CD4-positive, alpha-beta T cell treated with Interleukin-4 for 1 hour (primary cell): ENCODE measurements at regions not wholly inside any gene's neighbourhood (a gene's known extent, or its start where the extent isn't known, plus 50 kb on each side); places are given as distances from the start of the nearest gene placed in this dataset.
"Not testable (repeated sequence)": the region's sequence is repeated elsewhere in the genome, so short reads cannot be mapped to it uniquely, and the experiment has no call there.

Experiments used
- DNase-seq, 2 donors: peaks; one replicate each; pipeline ENCODE4 v3.0.0-alpha.2; 2020 to 2022

- DNase-seq, result no peak
Observed at GRCh38 chr5:12080761-12081160, 176.5 kb upstream of the CTNND2 start.

GRCh38 chr5:12078286-12078685, 174.0 kb upstream of the CTNND2 start:
- not testable (repeated sequence) for DNase-seq

- DNase-seq, result no peak
Observed at GRCh38 chr5:12073426-12073825, 169.2 kb upstream of the CTNND2 start.

- DNase-seq, result no peak
Observed at GRCh38 chr5:12072441-12072840, 168.2 kb upstream of the CTNND2 start.

GRCh38 chr5:12071455-12071854, 167.2 kb upstream of the CTNND2 start:
- no peak for DNase-seq

GRCh38 chr5:12023614-12024241, 119.5 kb upstream of the CTNND2 start:
- no peak for DNase-seq

GRCh38 chr5:12022444-12022843, 118.2 kb upstream of the CTNND2 start:
- no peak for DNase-seq

- DNase-seq, result no peak
Observed at GRCh38 chr5:12019306-12019705, 115.1 kb upstream of the CTNND2 start.

GRCh38 chr5:12017007-12017406, 112.8 kb upstream of the CTNND2 start:
- no peak for DNase-seq

- DNase-seq, result no peak
Observed at GRCh38 chr5:12016159-12016746, 112.0 kb upstream of the CTNND2 start.

GRCh38 chr5:12013351-12013750, 109.1 kb upstream of the CTNND2 start:
- DNase-seq, result no peak

GRCh38 chr5:12003680-12004079, 99.4 kb upstream of the CTNND2 start:
- no peak for DNase-seq

- no peak for DNase-seq
Observed at GRCh38 chr5:11998397-11998796, 94.2 kb upstream of the CTNND2 start.

- no peak for DNase-seq
Observed at GRCh38 chr5:11997942-11998341, 93.7 kb upstream of the CTNND2 start.

- no peak for DNase-seq
Observed at GRCh38 chr5:11992518-11992917, 88.3 kb upstream of the CTNND2 start.

- DNase-seq, result no peak
Observed at GRCh38 chr5:11985993-11986392, 81.7 kb upstream of the CTNND2 start.

GRCh38 chr5:11984196-11984595, 80.0 kb upstream of the CTNND2 start:
- DNase-seq, result no peak

GRCh38 chr5:11981986-11982385, 77.7 kb upstream of the CTNND2 start:
- DNase-seq, result no peak

GRCh38 chr5:11977904-11978303, 73.7 kb upstream of the CTNND2 start:
- DNase-seq, result no peak

- DNase-seq, result no peak
Observed at GRCh38 chr5:11973469-11973868, 69.2 kb upstream of the CTNND2 start.

- DNase-seq, result no peak
Observed at GRCh38 chr5:11963227-11963626, 59.0 kb upstream of the CTNND2 start.

- DNase-seq, result no peak
Observed at GRCh38 chr5:11962122-11962521, 57.9 kb upstream of the CTNND2 start.

GRCh38 chr5:11958321-11958720, 54.1 kb upstream of the CTNND2 start:
- DNase-seq, result no peak

GRCh38 chr5:11955331-11955730, 51.1 kb upstream of the CTNND2 start:
- no peak for DNase-seq
